Thoracic aorta (tissue), 2 donors: ENCODE measurements at regions not wholly inside any gene's neighbourhood (a gene's known extent, or its start where the extent isn't known, plus 50 kb on each side); places are given as distances from the start of the nearest gene placed in this dataset.
"Not testable (repeated sequence)": the region's sequence is repeated elsewhere in the genome, so short reads cannot be mapped to it uniquely, and the experiment has no call there.

Experiments
- ATAC-seq: fragments of 150-250 bp; one replicate; pipeline ENCODE4 v1.8.0; 2017; ENCODE audit warnings: low read depth; ENCODE audit not compliant: insufficient number of reproducible peaks, low FRiP score
- DNase-seq: peaks from one replicate; pipeline ENCODE4 v3.0.0-alpha.2; 2020; ENCODE audit warnings: low spot score
- H3K27ac ChIP-seq, 2 donors: fragments of 200-600 bp; sonication (generic); 1 replicate in 1 of 2; 2 replicates in 1 of 2; pipeline ENCODE4 v1.5.1; 2016; ENCODE audit warnings: mild to moderate bottlenecking in 2 of 2, moderate library complexity in 2 of 2
- H3K27me3 ChIP-seq: fragments of 200-600 bp; sonication (generic); replicated peaks from 2 replicates; pipeline ENCODE4 v1.6.0; 2016; ENCODE audit warnings: mild to moderate bottlenecking; ENCODE audit not compliant: insufficient read depth
- H3K36me3 ChIP-seq: fragments of 200-600 bp; sonication (generic); one replicate; pipeline ENCODE4 v1.5.1; 2016
- H3K4me1 ChIP-seq, 2 donors: fragments of 200-600 bp; sonication (generic); 1 replicate in 1 of 2; 2 replicates in 1 of 2; pipeline versions ENCODE4 v1.5.1 to v1.6.0; 2016; ENCODE audit warnings: low read depth in 2 of 2, mild to moderate bottlenecking in 1 of 2; ENCODE audit not compliant: control insufficient read depth in 1 of 2
- H3K4me3 ChIP-seq: fragments of 200-600 bp; sonication (generic); 2 replicates; pipeline ENCODE4 v1.5.1; 2016; ENCODE audit warnings: mild to moderate bottlenecking
- H3K9me3 ChIP-seq: fragments of 200-600 bp; sonication (generic); 2 replicates; pipeline ENCODE4 v1.5.1; 2016
- CTCF ChIP-seq: fragments of 200-600 bp; sonication (generic); IDR thresholded peaks from one replicate; pipeline ENCODE4 v1.5.1; 2019; ENCODE audit warnings: antibody characterized with exemption

GRCh38 chr19:13689085-13689484, 75.2 kb upstream of the MRI1 start:
- no peaks in the 10 kb centered on the region for H3K27me3 ChIP-seq
- no peak for TF ChIP-seq CTCF
- H3K27ac ChIP-seq, result no peak overlapping the region
- ATAC-seq (no peak), DNase-seq (no peak)
- peaks cover 0 to 14% of the 10 kb centered on the region in 2 donors for H3K4me1 ChIP-seq
- no peak overlapping the region for H3K4me3 ChIP-seq
- no peaks in the 10 kb centered on the region for H3K36me3 ChIP-seq
- H3K9me3 ChIP-seq, result no peaks in the 10 kb centered on the region

- no peaks in the 10 kb centered on the region for H3K36me3 ChIP-seq
- no peak for TF ChIP-seq CTCF
These were observed 80.3 kb upstream of the MRI1 start for GRCh38 chr19:13684021-13684420.

GRCh38 chr19:13681509-13681908, 82.8 kb upstream of the MRI1 start:
- Histone ChIP-seq H3K9me3 (peaks cover 19% of the 10 kb centered on the region), H3K27ac (no peak overlapping the region), H3K4me1 (no peaks in the 10 kb centered on the region), H3K4me3 (no peak overlapping the region), H3K27me3 (no peaks in the 10 kb centered on the region), H3K36me3 (no peaks in the 10 kb centered on the region)
- no peak for TF ChIP-seq CTCF
- no peak for ATAC-seq
- DNase-seq, result no peak

More at GRCh38 chr19:13684021-13684420, 80.3 kb upstream of the MRI1 start:
- H3K9me3 ChIP-seq, result peaks cover 15% of the 10 kb centered on the region
- ATAC-seq, result no peak
- no peaks in the 10 kb centered on the region for H3K27me3 ChIP-seq
- no peak for DNase-seq
- H3K4me3 ChIP-seq, result no peak overlapping the region
- H3K27ac ChIP-seq, result no peak overlapping the region
- no peaks in the 10 kb centered on the region for H3K4me1 ChIP-seq

GRCh38 chr19:13680708-13681360, 83.5 kb upstream of the MRI1 start:
- H3K9me3 ChIP-seq, result peaks cover 19% of the 10 kb centered on the region
- not testable (repeated sequence) for ATAC-seq, H3K27ac ChIP-seq, H3K4me1 ChIP-seq, H3K27me3 ChIP-seq, H3K36me3 ChIP-seq, H3K4me3 ChIP-seq, DNase-seq

GRCh38 chr19:13676967-13677366, 87.4 kb upstream of the MRI1 start:
- H3K4me1 ChIP-seq, H3K27me3 ChIP-seq, H3K27ac ChIP-seq, ATAC-seq, H3K4me3 ChIP-seq, H3K36me3 ChIP-seq, DNase-seq: not testable (repeated sequence)
- H3K9me3 ChIP-seq, result peaks cover 19% of the 10 kb centered on the region

GRCh38 chr19:13672480-13673175, 91.7 kb upstream of the MRI1 start:
- not testable (repeated sequence) for H3K27ac ChIP-seq, H3K36me3 ChIP-seq, H3K4me3 ChIP-seq, H3K9me3 ChIP-seq, H3K4me1 ChIP-seq, ATAC-seq, DNase-seq, H3K27me3 ChIP-seq
